ENCODE measurements at regions not wholly inside any gene's neighbourhood (a gene's known extent, or its start where the extent isn't known, plus 50 kb on each side); places are given as distances from the start of the nearest gene placed in this dataset.

DNA sequence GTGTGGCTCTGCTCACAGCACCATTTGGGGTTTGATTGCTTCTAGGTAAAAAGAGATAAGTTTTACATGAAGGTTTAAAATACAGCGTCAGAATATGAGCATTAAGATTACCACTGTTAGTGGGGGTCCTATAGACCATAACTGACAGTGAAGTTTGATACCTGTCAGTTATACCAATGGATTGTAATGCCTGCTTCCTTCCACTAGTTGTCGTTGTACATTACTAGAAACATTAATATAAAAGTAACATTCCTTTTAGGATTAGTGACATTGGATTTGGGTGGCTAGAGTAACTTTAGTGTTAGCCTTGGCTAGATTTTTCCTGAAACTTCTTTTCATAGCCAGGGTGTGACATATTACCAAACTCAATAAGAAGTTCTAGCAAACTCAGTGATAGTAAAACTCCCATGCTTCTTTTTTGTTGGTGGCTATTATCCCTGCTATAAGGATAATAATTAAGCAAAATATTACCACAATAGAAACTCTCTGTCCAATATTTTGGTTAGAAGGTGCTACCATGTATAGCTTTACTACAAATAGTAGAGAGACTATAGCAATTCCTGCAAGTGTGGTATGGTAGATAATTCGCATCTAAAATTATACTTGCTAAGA is 57.1 kb downstream of the FAM181B start:
- no peak overlapping the region for H2BK12ac ChIP-seq (ENCODE audit: low read length)
- peaks cover 2 to 4% of the 10 kb centered on the region in 2 experiments for H3K4me1 ChIP-seq (ENCODE audit: control insufficient read depth in 1 of 2, insufficient read depth in 2 of 2, low read length in 2 of 2)
- no peak overlapping the region for H3K4me3 ChIP-seq (ENCODE audit: low read depth, low read length)
- no CpG with 5 or more reads among the region's 3 CpGs for WGBS (ENCODE audit: extremely low coverage, insufficient coverage, insufficient read length)
- no peak overlapping the region for H3K27ac ChIP-seq (ENCODE audit: low read depth, low read length)
- H3K18ac ChIP-seq (ENCODE audit: low read length), result no peak overlapping the region
- no peak overlapping the region for H3K9ac ChIP-seq (ENCODE audit: low read length)
- H2AFZ ChIP-seq (ENCODE audit: insufficient read depth, low read length, poor library complexity), result no peak overlapping the region
- no peak overlapping the region for H3K14ac ChIP-seq (ENCODE audit: low read length)
- no peak overlapping the region for H3K23ac ChIP-seq (ENCODE audit: low read length)
- peaks cover 8% of the 10 kb centered on the region for H3K79me1 ChIP-seq (ENCODE audit: low read length)
- H2AK5ac ChIP-seq (ENCODE audit: low read length), result no peak overlapping the region
- DNase-seq, result peak in 1 of 2 donors; percentile 32
- H3K36me3 ChIP-seq (ENCODE audit: control insufficient read depth in 1 of 2, insufficient read depth in 2 of 2, low read length in 2 of 2), result no peaks in the 10 kb centered on the region
- H3K9me3 ChIP-seq (ENCODE audit: insufficient read depth, low read depth, low read length), result peaks cover 3% of the 10 kb centered on the region
- no peaks in the 10 kb centered on the region for H3K79me2 ChIP-seq (ENCODE audit: control insufficient read depth, insufficient read depth, low read length, poor library complexity)
- H3K4ac ChIP-seq (ENCODE audit: low read depth, low read length), result no peak overlapping the region
- no peak overlapping the region for H4K12ac ChIP-seq (ENCODE audit: low read depth, low read length)
- H3K4me2 ChIP-seq (ENCODE audit: low read length), result no peak overlapping the region
- H2BK120ac ChIP-seq (ENCODE audit: insufficient read depth, low read length, poor library complexity), result no peak overlapping the region
- no peak overlapping the region for H4K91ac ChIP-seq (ENCODE audit: low read depth, low read length)
- H3K27me3 ChIP-seq (ENCODE audit: insufficient read depth, low read length), result no peaks in the 10 kb centered on the region
- H4K8ac ChIP-seq (ENCODE audit: low read depth, low read length), result no peak overlapping the region
- no peak overlapping the region for H2BK5ac ChIP-seq (ENCODE audit: low read depth, low read length, poor library complexity)

DNA sequence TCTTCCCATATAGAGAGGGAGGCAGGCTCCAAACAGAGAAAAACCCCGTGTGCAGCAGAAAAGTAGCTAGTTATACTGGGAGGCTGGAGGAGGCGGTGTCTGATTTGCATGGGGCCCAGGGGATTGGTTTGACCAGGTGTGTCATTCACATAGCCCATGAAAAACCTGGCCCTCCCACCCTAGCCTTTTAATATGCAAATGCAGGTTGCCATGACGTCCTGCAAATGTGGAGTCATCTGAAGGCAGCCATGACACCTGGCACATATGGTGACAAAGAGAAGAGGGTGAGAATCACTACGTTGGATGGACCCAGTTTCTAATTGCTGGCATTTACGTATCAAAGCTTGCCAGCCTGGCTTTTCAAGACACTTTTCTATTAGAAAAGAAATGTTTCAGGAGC is 57.8 kb downstream of the FAM181B start:
- Histone ChIP-seq H3K27ac (ENCODE audit: low read depth, low read length) (no peak overlapping the region), H2AFZ (ENCODE audit: insufficient read depth, low read length, poor library complexity) (no peak overlapping the region), H2BK120ac (ENCODE audit: insufficient read depth, low read length, poor library complexity) (no peak overlapping the region), H3K4ac (ENCODE audit: low read depth, low read length) (no peak overlapping the region), H2BK5ac (ENCODE audit: low read depth, low read length, poor library complexity) (no peak overlapping the region), H3K79me1 (ENCODE audit: low read length) (peaks cover 4% of the 10 kb centered on the region), H3K9ac (ENCODE audit: low read length) (no peak overlapping the region), H3K18ac (ENCODE audit: low read length) (no peak overlapping the region), H3K4me2 (ENCODE audit: low read length) (no peak overlapping the region), H4K8ac (ENCODE audit: low read depth, low read length) (no peak overlapping the region), H3K23ac (ENCODE audit: low read length) (no peak overlapping the region), H2BK12ac (ENCODE audit: low read length) (no peak overlapping the region), H3K4me1 (ENCODE audit: control insufficient read depth in 1 of 2, insufficient read depth in 2 of 2, low read length in 2 of 2) (peaks cover 2 to 4% of the 10 kb centered on the region in 2 experiments), H3K36me3 (ENCODE audit: control insufficient read depth in 1 of 2, insufficient read depth in 2 of 2, low read length in 2 of 2) (no peaks in the 10 kb centered on the region), H3K9me3 (ENCODE audit: insufficient read depth, low read depth, low read length) (no peaks in the 10 kb centered on the region), H3K4me3 (ENCODE audit: low read depth, low read length) (no peak overlapping the region), H4K91ac (ENCODE audit: low read depth, low read length) (no peak overlapping the region), H4K12ac (ENCODE audit: low read depth, low read length) (no peak overlapping the region), H3K79me2 (ENCODE audit: control insufficient read depth, insufficient read depth, low read length, poor library complexity) (no peaks in the 10 kb centered on the region), H3K27me3 (ENCODE audit: insufficient read depth, low read length) (no peaks in the 10 kb centered on the region), H2AK5ac (ENCODE audit: low read length) (no peak overlapping the region), H3K14ac (ENCODE audit: low read length) (no peak overlapping the region)
- no CpG with 5 or more reads among the region's 5 CpGs for WGBS (ENCODE audit: extremely low coverage, insufficient coverage, insufficient read length)
- no peak for DNase-seq

DNA sequence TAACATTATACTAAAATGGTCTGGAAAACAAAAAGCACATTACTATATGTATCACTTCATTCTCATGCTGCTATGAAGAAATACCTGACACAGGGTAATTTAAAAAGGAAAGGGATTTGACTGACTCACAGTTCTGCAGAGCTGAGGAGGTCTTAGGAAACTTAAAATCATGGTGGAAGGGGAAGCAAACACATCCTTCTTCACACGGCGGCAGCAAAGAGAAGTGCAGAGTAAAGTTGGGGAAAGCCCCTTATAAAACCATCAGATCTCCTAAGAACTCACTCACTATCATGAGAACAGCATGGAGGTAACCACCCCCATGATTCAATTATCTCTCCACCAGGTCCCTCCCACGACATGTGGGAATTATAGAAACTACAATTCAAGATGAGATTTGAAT is 60.0 kb downstream of the FAM181B start:
- no peak overlapping the region for H4K12ac ChIP-seq (ENCODE audit: low read depth, low read length)
- H3K36me3 ChIP-seq (ENCODE audit: control insufficient read depth in 1 of 2, insufficient read depth in 2 of 2, low read length in 2 of 2), result no peaks in the 10 kb centered on the region
- no peaks in the 10 kb centered on the region for H3K79me2 ChIP-seq (ENCODE audit: control insufficient read depth, insufficient read depth, low read length, poor library complexity)
- H2AK5ac ChIP-seq (ENCODE audit: low read length), result no peak overlapping the region
- H3K4me1 ChIP-seq (ENCODE audit: control insufficient read depth in 1 of 2, insufficient read depth in 2 of 2, low read length in 2 of 2), result peaks cover 2 to 5% of the 10 kb centered on the region in 2 experiments
- H4K91ac ChIP-seq (ENCODE audit: low read depth, low read length), result no peak overlapping the region
- H3K9ac ChIP-seq (ENCODE audit: low read length), result no peak overlapping the region
- H3K23ac ChIP-seq (ENCODE audit: low read length), result no peak overlapping the region
- no peak overlapping the region for H3K27ac ChIP-seq (ENCODE audit: low read depth, low read length)
- H3K9me3 ChIP-seq (ENCODE audit: insufficient read depth, low read depth, low read length), result no peaks in the 10 kb centered on the region
- peaks cover 4% of the 10 kb centered on the region for H3K79me1 ChIP-seq (ENCODE audit: low read length)
- no peak overlapping the region for H2BK12ac ChIP-seq (ENCODE audit: low read length)
- no peak overlapping the region for H3K14ac ChIP-seq (ENCODE audit: low read length)
- no peaks in the 10 kb centered on the region for H3K27me3 ChIP-seq (ENCODE audit: insufficient read depth, low read length)
- no peak overlapping the region for H2AFZ ChIP-seq (ENCODE audit: insufficient read depth, low read length, poor library complexity)
- no CpG with 5 or more reads among the region's 3 CpGs for WGBS (ENCODE audit: extremely low coverage, insufficient coverage, insufficient read length)
- no peak overlapping the region for H2BK5ac ChIP-seq (ENCODE audit: low read depth, low read length, poor library complexity)
- no peak overlapping the region for H3K4me3 ChIP-seq (ENCODE audit: low read depth, low read length)
- no peak overlapping the region for H4K8ac ChIP-seq (ENCODE audit: low read depth, low read length)
- no peak overlapping the region for H2BK120ac ChIP-seq (ENCODE audit: insufficient read depth, low read length, poor library complexity)
- H3K4ac ChIP-seq (ENCODE audit: low read depth, low read length), result no peak overlapping the region
- no peak for DNase-seq
- no peak overlapping the region for H3K4me2 ChIP-seq (ENCODE audit: low read length)
- no peak overlapping the region for H3K18ac ChIP-seq (ENCODE audit: low read length)

DNA sequence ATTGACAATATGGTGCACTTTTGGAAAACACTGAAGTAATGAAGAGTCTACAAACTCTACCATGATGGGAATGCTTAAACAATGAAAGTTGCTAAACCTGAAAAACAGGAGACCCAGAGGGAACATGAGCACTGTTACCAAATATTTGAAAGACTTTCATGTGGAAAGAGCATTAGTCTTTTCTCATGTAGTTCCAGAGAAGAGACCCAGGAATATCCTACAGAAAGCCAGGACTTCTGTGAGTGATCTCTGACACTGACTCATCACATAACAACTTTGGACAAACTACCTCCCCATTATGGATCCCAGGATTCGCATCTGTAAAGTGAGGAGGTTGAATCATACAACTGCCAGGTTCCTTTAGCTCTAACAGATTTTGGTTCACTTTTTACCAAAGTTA is 62.2 kb downstream of the FAM181B start:
- no peak overlapping the region for H2BK120ac ChIP-seq (ENCODE audit: insufficient read depth, low read length, poor library complexity)
- H3K9me3 ChIP-seq (ENCODE audit: insufficient read depth, low read depth, low read length), result no peaks in the 10 kb centered on the region
- no peak overlapping the region for H2BK12ac ChIP-seq (ENCODE audit: low read length)
- no peak overlapping the region for H3K4me2 ChIP-seq (ENCODE audit: low read length)
- no peaks in the 10 kb centered on the region for H3K27me3 ChIP-seq (ENCODE audit: insufficient read depth, low read length)
- H4K12ac ChIP-seq (ENCODE audit: low read depth, low read length), result no peak overlapping the region
- H3K4me3 ChIP-seq (ENCODE audit: low read depth, low read length), result no peak overlapping the region
- H3K4me1 ChIP-seq (ENCODE audit: control insufficient read depth in 1 of 2, insufficient read depth in 2 of 2, low read length in 2 of 2), result peaks cover 2 to 5% of the 10 kb centered on the region in 2 experiments
- no peak overlapping the region for H2AK5ac ChIP-seq (ENCODE audit: low read length)
- peaks cover 4% of the 10 kb centered on the region for H3K79me1 ChIP-seq (ENCODE audit: low read length)
- no peak overlapping the region for H4K8ac ChIP-seq (ENCODE audit: low read depth, low read length)
- H3K9ac ChIP-seq (ENCODE audit: low read length), result no peak overlapping the region
- H3K18ac ChIP-seq (ENCODE audit: low read length), result no peak overlapping the region
- no peak overlapping the region for H3K23ac ChIP-seq (ENCODE audit: low read length)
- H3K4ac ChIP-seq (ENCODE audit: low read depth, low read length), result no peak overlapping the region
- H3K14ac ChIP-seq (ENCODE audit: low read length), result no peak overlapping the region
- H3K27ac ChIP-seq (ENCODE audit: low read depth, low read length), result peak overlapping the region; percentile 95
- no CpG with 5 or more reads among the region's 1 CpG for WGBS (ENCODE audit: extremely low coverage, insufficient coverage, insufficient read length)
- H4K91ac ChIP-seq (ENCODE audit: low read depth, low read length), result no peak overlapping the region
- H3K36me3 ChIP-seq (ENCODE audit: control insufficient read depth in 1 of 2, insufficient read depth in 2 of 2, low read length in 2 of 2), result no peaks in the 10 kb centered on the region
- H3K79me2 ChIP-seq (ENCODE audit: control insufficient read depth, insufficient read depth, low read length, poor library complexity), result no peaks in the 10 kb centered on the region
- DNase-seq, result peak; percentile 50 to 92
- no peak overlapping the region for H2AFZ ChIP-seq (ENCODE audit: insufficient read depth, low read length, poor library complexity)
- no peak overlapping the region for H2BK5ac ChIP-seq (ENCODE audit: low read depth, low read length, poor library complexity)

Data from trophoblast cell (in vitro differentiated cells and primary cell).